HEK293 (cell line): ENCODE measurements at regions not wholly inside any gene's neighbourhood (a gene's known extent, or its start where the extent isn't known, plus 50 kb on each side); places are given as distances from the start of the nearest gene placed in this dataset.

ENCODE experiments used
- MYNN ChIP-seq: fragments of 450-650 bp; formaldehyde crosslinking; IDR thresholded peaks from 2 replicates; pipeline ENCODE4 v1.5.1; 2016; ENCODE audit warnings: missing biosample characterization, missing genetic modification characterization, borderline replicate concordance
- REPIN1 ChIP-seq: fragments of 450-650 bp; formaldehyde crosslinking; IDR thresholded peaks from 2 replicates; pipeline ENCODE4 v1.5.1; 2017; ENCODE audit warnings: missing biosample characterization, missing genetic modification characterization, low read depth
- ZNF114 ChIP-seq: fragments of 450-650 bp; formaldehyde crosslinking; IDR thresholded peaks from 2 replicates; pipeline ENCODE4 v1.5.0; 2017; ENCODE audit warnings: missing biosample characterization, missing genetic modification characterization
- ZNF239 ChIP-seq: fragments of 450-650 bp; formaldehyde crosslinking; IDR thresholded peaks from 2 replicates; pipeline ENCODE4 v1.5.1; 2016; ENCODE audit warnings: missing biosample characterization, missing genetic modification characterization
- ZNF518A ChIP-seq: fragments of 450-650 bp; formaldehyde crosslinking; conservative IDR thresholded peaks from 2 replicates; pipeline ENCODE4 v1.5.1; 2016; ENCODE audit warnings: low read depth, missing biosample characterization, missing genetic modification characterization
- ZNF558 ChIP-seq: fragments of 450-650 bp; formaldehyde crosslinking; IDR thresholded peaks from 2 replicates; pipeline ENCODE4 v1.5.1; 2016; ENCODE audit warnings: missing biosample characterization, missing genetic modification characterization
- TF ChIP-seq, protein P1 (sequence below): fragments of 450-650 bp; formaldehyde crosslinking; IDR thresholded peaks from 2 replicates; pipeline ENCODE4 v1.5.1; 2016; ENCODE audit warnings: missing biosample characterization, missing genetic modification characterization

- TF ChIP-seq MYNN (tag by site-specific recombination) (no peak), ZNF239 (no peak), REPIN1 (no peak), ZNF114 (tag by site-specific recombination) (no peak), ZNF518A (tag by site-specific recombination) (no peak), ZNF558 (no peak)
- TF ChIP-seq, protein P1, sequence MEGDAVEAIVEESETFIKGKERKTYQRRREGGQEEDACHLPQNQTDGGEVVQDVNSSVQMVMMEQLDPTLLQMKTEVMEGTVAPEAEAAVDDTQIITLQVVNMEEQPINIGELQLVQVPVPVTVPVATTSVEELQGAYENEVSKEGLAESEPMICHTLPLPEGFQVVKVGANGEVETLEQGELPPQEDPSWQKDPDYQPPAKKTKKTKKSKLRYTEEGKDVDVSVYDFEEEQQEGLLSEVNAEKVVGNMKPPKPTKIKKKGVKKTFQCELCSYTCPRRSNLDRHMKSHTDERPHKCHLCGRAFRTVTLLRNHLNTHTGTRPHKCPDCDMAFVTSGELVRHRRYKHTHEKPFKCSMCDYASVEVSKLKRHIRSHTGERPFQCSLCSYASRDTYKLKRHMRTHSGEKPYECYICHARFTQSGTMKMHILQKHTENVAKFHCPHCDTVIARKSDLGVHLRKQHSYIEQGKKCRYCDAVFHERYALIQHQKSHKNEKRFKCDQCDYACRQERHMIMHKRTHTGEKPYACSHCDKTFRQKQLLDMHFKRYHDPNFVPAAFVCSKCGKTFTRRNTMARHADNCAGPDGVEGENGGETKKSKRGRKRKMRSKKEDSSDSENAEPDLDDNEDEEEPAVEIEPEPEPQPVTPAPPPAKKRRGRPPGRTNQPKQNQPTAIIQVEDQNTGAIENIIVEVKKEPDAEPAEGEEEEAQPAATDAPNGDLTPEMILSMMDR (tag by site-specific recombination): no peak
Measured at GRCh38 chr9:79470954-79471353, 100.8 kb upstream of the TLE4 start.
